IPS DF 6.9 (cell line): ENCODE measurements at regions not wholly inside any gene's neighbourhood (a gene's known extent, or its start where the extent isn't known, plus 50 kb on each side); places are given as distances from the start of the nearest gene placed in this dataset.

Source experiments
- DNase-seq: peaks from one replicate; pipeline ENCODE4 v3.0.0-alpha.2; 2013; ENCODE audit warnings: low read depth, low spot score
- H3K27ac ChIP-seq: one replicate; pipeline ENCODE4 v1.5.1; 2013; ENCODE audit warnings: low read length, control low read depth
- H3K27me3 ChIP-seq: 2 replicates; pipeline ENCODE4 v1.6.1; 2013; ENCODE audit warnings: mild to moderate bottlenecking, low read length; ENCODE audit not compliant: control insufficient read depth, insufficient read depth
- H3K36me3 ChIP-seq: 2 replicates; pipeline ENCODE4 v1.6.1; 2013; ENCODE audit warnings: low read length; ENCODE audit not compliant: control insufficient read depth, insufficient read depth
- H3K4me1 ChIP-seq: 2 replicates; pipeline ENCODE4 v1.6.1; 2013; ENCODE audit warnings: low read length; ENCODE audit not compliant: control insufficient read depth, insufficient read depth
- H3K4me3 ChIP-seq: 2 replicates; pipeline ENCODE4 v1.5.1; 2013; ENCODE audit warnings: mild to moderate bottlenecking, low read length
- H3K9me3 ChIP-seq: 2 replicates; pipeline ENCODE4 v1.6.1; 2013; ENCODE audit warnings: low read length, inconsistent platforms; ENCODE audit not compliant: control insufficient read depth, insufficient read depth
- WGBS: extraction: QIAGEN DNeasy Blood & Tissue Kit; methylation state at CpG from one replicate; pipeline ENCODE4 v1.1.7; 2013; ENCODE audit warnings: mixed read lengths, missing lambda C conversion rate; ENCODE audit not compliant: insufficient read length, insufficient coverage; 5-methylcytosine and 5-hydroxymethylcytosine counted together

DNA sequence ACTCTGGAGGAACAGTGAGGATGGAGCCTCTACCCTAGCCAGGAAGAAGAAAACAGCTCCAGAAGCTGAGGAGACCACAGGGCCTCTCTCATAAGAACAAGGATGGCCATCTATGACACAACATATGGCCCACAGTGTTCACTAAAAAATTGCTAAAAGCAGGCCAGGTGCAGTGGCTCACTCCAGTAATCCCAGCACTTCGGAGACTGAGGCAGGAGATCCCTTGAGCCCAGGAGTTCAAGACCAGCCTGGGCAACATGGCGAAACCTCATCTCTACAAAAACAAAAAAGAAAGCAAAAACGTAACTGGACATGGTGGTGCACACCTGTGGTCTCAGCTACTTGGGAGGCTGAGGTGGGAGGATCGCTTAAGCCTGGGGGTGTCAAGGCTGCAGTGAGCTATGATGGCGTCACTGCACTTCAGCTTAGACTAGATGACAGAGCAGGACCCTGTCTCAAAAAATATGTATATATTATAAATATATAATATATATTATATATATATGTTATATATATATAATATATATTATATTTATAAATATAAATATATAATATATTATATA is 103.1 kb downstream of the TOMM20 start:
- Histone ChIP-seq H3K27ac (no peak overlapping the region), H3K4me1 (0 out of 2 replicates have a peak, but pooled peaks cover 4% of the 10 kb centered on the region)
- WGBS = no CpG with 5 or more reads among the region's 5 CpGs

GRCh38 chr1:235024711-235025421 is 103.8 kb downstream of the TOMM20 start:
- Histone ChIP-seq H3K4me1 (0 out of 2 replicates have a peak, but pooled peaks cover 4% of the 10 kb centered on the region), H3K4me3 (no peak overlapping the region), H3K9me3 (no peaks in the 10 kb centered on the region), H3K36me3 (no peaks in the 10 kb centered on the region; the same call in 1 of the 2 replicates), H3K27me3 (no peaks in the 10 kb centered on the region), H3K27ac (no peak overlapping the region)
- DNase-seq = no peak
- WGBS = no CpG with 5 or more reads among the region's 7 CpGs

More for the DNA sequence above, 103.1 kb downstream of the TOMM20 start:
- Histone ChIP-seq H3K4me3 (no peak overlapping the region), H3K27me3 (no peaks in the 10 kb centered on the region), H3K36me3 (no peaks in the 10 kb centered on the region; the same call in 1 of the 2 replicates), H3K9me3 (no peaks in the 10 kb centered on the region)
- DNase-seq = no peak

DNA sequence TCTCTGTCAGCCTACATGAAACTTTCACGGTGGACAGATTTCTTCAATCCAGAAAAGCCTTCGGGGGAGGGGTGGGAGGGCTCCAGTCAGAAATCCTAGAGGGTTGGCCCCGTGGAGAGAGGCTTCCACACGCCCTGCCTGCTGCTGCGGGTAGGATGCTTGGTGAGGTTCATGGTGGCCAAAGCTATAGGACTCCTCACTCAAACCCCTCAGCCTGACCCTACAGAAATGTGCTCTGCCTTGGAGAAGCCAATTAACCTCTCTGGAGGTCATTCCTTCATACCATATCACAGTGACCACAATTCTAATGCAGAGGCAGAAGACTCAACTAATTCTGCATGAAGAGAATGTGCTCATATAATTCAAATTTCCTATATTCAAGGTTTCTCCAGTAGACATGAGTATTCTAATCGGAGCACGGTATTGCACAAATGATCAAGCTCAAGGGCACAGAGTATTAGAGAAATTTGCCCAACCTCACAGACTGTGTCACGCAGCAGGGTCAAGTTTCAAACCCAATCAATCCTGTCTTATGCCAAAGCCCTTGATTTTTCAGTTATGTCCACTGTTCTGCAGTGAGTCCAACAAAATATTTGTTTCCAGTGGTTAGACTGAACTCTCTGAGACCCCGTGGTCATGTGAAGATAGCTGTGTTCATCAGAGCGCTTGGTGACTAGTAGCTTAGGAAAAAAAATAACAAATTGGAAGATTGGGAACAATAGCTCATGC is 104.8 kb downstream of the TOMM20 start:
- no peak overlapping the region for H3K27ac ChIP-seq

DNA sequence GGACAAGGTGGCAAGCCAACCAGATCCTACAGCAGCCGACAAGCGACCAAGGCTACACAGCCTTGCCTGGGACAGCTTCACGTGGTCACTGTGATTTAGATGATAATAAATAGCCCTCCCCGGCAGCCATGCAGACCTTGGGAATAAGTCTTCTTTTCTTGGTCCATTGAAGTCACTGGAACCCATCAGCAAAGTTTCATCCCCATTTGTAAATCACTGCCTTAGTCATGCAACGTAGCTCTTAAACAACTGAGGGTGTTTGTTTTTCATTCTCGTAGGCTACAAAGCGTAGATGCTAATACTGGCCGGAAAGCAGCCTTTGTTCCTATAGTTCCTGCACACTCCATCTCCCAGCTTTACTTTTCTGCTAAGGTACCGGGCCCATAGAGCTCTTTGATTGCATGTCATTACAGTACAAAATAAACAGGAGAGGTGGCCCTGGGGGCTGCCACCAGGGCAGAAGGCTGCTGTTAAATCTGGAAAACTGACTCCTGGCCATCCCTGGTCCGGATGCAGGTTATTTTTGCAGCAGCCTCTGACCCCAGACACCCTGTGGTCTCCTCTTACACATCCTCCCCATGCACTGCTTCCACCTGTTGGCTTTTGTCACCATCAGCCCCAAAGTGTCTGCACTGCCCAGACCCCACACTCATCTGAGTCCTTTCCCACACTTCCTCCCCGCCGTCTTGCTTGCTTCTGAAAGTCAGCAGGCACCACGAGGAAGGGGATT is 105.5 kb downstream of the TOMM20 start:
- H3K4me1 ChIP-seq = 0 out of 2 replicates have a peak, but pooled peaks cover 4% of the 10 kb centered on the region
- H3K9me3 ChIP-seq = no peaks in the 10 kb centered on the region
- no peaks in the 10 kb centered on the region for H3K27me3 ChIP-seq
- H3K36me3 ChIP-seq = no peaks in the 10 kb centered on the region; the same call in 1 of the 2 replicates
- no peak overlapping the region for H3K4me3 ChIP-seq
- no peak overlapping the region for H3K27ac ChIP-seq
- no peak for DNase-seq
- no CpG with 5 or more reads among the region's 13 CpGs for WGBS

More for the DNA sequence above, 104.8 kb downstream of the TOMM20 start:
- 0 out of 2 replicates have a peak, but pooled peaks cover 4% of the 10 kb centered on the region for H3K4me1 ChIP-seq
- H3K36me3 ChIP-seq = no peaks in the 10 kb centered on the region; the same call in 1 of the 2 replicates
- no peak for DNase-seq
- H3K4me3 ChIP-seq = no peak overlapping the region
- no peaks in the 10 kb centered on the region for H3K9me3 ChIP-seq
- no peaks in the 10 kb centered on the region for H3K27me3 ChIP-seq
- no CpG with 5 or more reads among the region's 10 CpGs for WGBS

GRCh38 chr1:235022341-235022980 is 106.2 kb downstream of the TOMM20 start:
- no peak for DNase-seq
- Histone ChIP-seq H3K27ac (no peak overlapping the region), H3K9me3 (no peaks in the 10 kb centered on the region), H3K27me3 (no peaks in the 10 kb centered on the region), H3K36me3 (no peaks in the 10 kb centered on the region; the same call in 1 of the 2 replicates), H3K4me1 (0 out of 2 replicates have a peak, but pooled peaks cover 4% of the 10 kb centered on the region), H3K4me3 (no peak overlapping the region)
- WGBS = no CpG with 5 or more reads among the region's 12 CpGs

DNA sequence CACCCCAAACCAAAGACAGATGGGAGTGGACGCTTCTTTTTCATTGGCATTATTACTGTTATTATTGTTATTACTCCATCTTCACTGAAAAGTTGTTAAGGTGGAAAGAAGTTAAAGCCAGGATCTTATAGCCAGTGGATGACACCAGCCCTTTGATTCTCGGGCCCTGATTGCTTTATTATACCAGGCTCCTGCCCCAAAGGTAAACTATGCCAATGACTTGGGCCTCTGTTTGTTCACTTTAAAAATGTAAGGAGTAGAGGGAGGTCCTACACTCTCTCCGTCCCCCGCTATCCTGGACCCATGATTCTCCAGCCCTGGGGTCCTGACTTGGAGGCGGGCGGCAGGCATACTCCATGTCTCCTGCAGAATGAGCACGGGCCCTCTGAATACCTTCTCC is 106.8 kb downstream of the TOMM20 start:
- H3K4me3 ChIP-seq = no peak overlapping the region
- H3K27me3 ChIP-seq = no peaks in the 10 kb centered on the region
- H3K9me3 ChIP-seq = no peaks in the 10 kb centered on the region
- DNase-seq = no peak
- H3K27ac ChIP-seq = no peak overlapping the region
- no peaks in the 10 kb centered on the region; the same call in 1 of the 2 replicates for H3K36me3 ChIP-seq
- no CpG with 5 or more reads among the region's 7 CpGs for WGBS
- H3K4me1 ChIP-seq = 0 out of 2 replicates have a peak, but pooled peaks cover 4% of the 10 kb centered on the region

- H3K27me3 ChIP-seq = no peaks in the 10 kb centered on the region
- WGBS = no CpG with 5 or more reads among the region's 7 CpGs
- H3K9me3 ChIP-seq = no peaks in the 10 kb centered on the region
Measured at GRCh38 chr1:235021321-235021720, 107.3 kb downstream of the TOMM20 start.

DNA sequence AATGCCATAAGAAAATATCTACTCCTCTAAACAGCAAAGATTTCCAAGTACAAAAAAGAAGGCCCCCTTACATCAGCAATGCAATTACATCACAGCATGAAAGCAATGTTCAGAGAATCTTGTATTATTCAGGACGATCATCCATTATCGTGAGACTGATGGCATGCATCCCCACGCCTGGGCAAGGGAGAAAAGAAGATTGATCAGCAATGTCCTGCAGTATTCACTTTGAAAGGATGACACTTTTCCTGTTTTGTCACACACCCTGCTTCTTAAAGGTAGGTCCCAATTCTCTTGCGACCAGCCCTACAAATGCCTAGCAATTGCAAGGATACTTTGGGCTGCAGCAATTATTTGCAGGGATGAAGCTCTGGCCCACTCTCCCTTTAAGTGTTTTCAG is 108.7 kb downstream of the TOMM20 start:
- 0 out of 2 replicates have a peak, but pooled peaks cover 4% of the 10 kb centered on the region for H3K4me1 ChIP-seq
- H3K9me3 ChIP-seq = no peaks in the 10 kb centered on the region
- WGBS = no CpG with 5 or more reads among the region's 4 CpGs
- no peaks in the 10 kb centered on the region for H3K27me3 ChIP-seq
- H3K36me3 ChIP-seq = no peaks in the 10 kb centered on the region; the same call in 1 of the 2 replicates
- no peak for DNase-seq
- H3K27ac ChIP-seq = no peak overlapping the region
- no peak overlapping the region for H3K4me3 ChIP-seq

More at GRCh38 chr1:235021321-235021720, 107.3 kb downstream of the TOMM20 start:
- H3K4me3 ChIP-seq = no peak overlapping the region
- no peak overlapping the region for H3K27ac ChIP-seq
- no peaks in the 10 kb centered on the region; the same call in 1 of the 2 replicates for H3K36me3 ChIP-seq
- H3K4me1 ChIP-seq = 0 out of 2 replicates have a peak, but pooled peaks cover 4% of the 10 kb centered on the region
- DNase-seq = no peak

GRCh38 chr1:235019471-235019870 is 109.2 kb downstream of the TOMM20 start:
- Histone ChIP-seq H3K4me3 (no peak overlapping the region), H3K36me3 (no peaks in the 10 kb centered on the region), H3K4me1 (0 out of 2 replicates have a peak, but pooled peaks cover 4% of the 10 kb centered on the region), H3K27ac (no peak overlapping the region), H3K9me3 (no peaks in the 10 kb centered on the region), H3K27me3 (no peaks in the 10 kb centered on the region)
- no peak for DNase-seq
- no CpG with 5 or more reads among the region's 3 CpGs for WGBS
